Neuronal stem cell (in vitro differentiated cells): ENCODE measurements at regions not wholly inside any gene's neighbourhood (a gene's known extent, or its start where the extent isn't known, plus 50 kb on each side); places are given as distances from the start of the nearest gene placed in this dataset.

Source experiments
- DNase-seq: peaks from one replicate; pipeline ENCODE4 v3.0.0-alpha.2; 2013; ENCODE audit warnings: low spot score
- H2AFZ ChIP-seq: one replicate; pipeline ENCODE4 v1.6.1; 2013; ENCODE audit warnings: mild to moderate bottlenecking, low read length, inconsistent platforms
- H2AK5ac ChIP-seq: 2 replicates; pipeline ENCODE4 v1.6.1; 2013; ENCODE audit warnings: low read depth, mild to moderate bottlenecking, inconsistent platforms, low read length, moderate library complexity, mixed read lengths
- H2BK120ac ChIP-seq: 2 replicates; pipeline ENCODE4 v1.6.1; 2013; ENCODE audit warnings: low read depth, mild to moderate bottlenecking, inconsistent platforms, low read length, moderate library complexity, mixed read lengths
- H2BK12ac ChIP-seq: one replicate; pipeline ENCODE4 v1.6.1; 2013; ENCODE audit warnings: low read length, inconsistent platforms
- H2BK15ac ChIP-seq: 2 replicates; pipeline ENCODE4 v1.6.1; 2013; ENCODE audit warnings: mild to moderate bottlenecking, low read length, inconsistent platforms, mixed read lengths
- H2BK5ac ChIP-seq: one replicate; pipeline ENCODE4 v1.6.1; 2013; ENCODE audit warnings: inconsistent platforms, mild to moderate bottlenecking, low read length, moderate library complexity
- H3K14ac ChIP-seq: one replicate; pipeline ENCODE4 v1.6.1; 2013; ENCODE audit warnings: low read length, inconsistent platforms
- H3K18ac ChIP-seq: 2 replicates; pipeline ENCODE4 v1.6.1; 2013; ENCODE audit warnings: low read length, inconsistent platforms
- H3K23ac ChIP-seq: 2 replicates; pipeline ENCODE4 v1.6.1; 2013; ENCODE audit warnings: low read depth, mild to moderate bottlenecking, mixed read lengths, low read length, inconsistent platforms; ENCODE audit not compliant: poor library complexity
- H3K27ac ChIP-seq: replicated peaks from 3 replicates; pipeline ENCODE4 v1.5.1; 2013; ENCODE audit warnings: low read length, inconsistent platforms
- H3K27me3 ChIP-seq, 3 experiments: 2 replicates each; pipeline ENCODE4 v1.6.1; 2013; ENCODE audit warnings: low read length in 3 of 3, mild to moderate bottlenecking in 2 of 3, inconsistent platforms in 1 of 3, low read depth in 1 of 3, mixed read lengths in 1 of 3, moderate library complexity in 1 of 3; ENCODE audit not compliant: control insufficient read depth in 3 of 3, insufficient read depth in 3 of 3
- H3K36me3 ChIP-seq, 2 donors: replicated peaks in 1 of 2; 2 replicates each; pipeline ENCODE4 v1.6.1; 2013; ENCODE audit warnings: low read length in 2 of 2; ENCODE audit not compliant: control insufficient read depth in 2 of 2, insufficient read depth in 2 of 2
- H3K4ac ChIP-seq: 2 replicates; pipeline ENCODE4 v1.6.1; 2013; ENCODE audit warnings: inconsistent platforms, mild to moderate bottlenecking, low read length, moderate library complexity
- H3K4me1 ChIP-seq, 2 donors: 1 replicate in 1 of 2; 2 replicates in 1 of 2; pipeline ENCODE4 v1.6.1; 2013; ENCODE audit warnings: low read length in 2 of 2, low read depth in 1 of 2; ENCODE audit not compliant: control insufficient read depth in 2 of 2, insufficient read depth in 1 of 2
- H3K4me2 ChIP-seq: one replicate; pipeline ENCODE4 v1.6.1; 2013; ENCODE audit warnings: mild to moderate bottlenecking, low read length, inconsistent platforms; ENCODE audit not compliant: insufficient read depth, poor library complexity, severe bottlenecking
- H3K4me3 ChIP-seq, 2 donors: 2 replicates each; pipeline ENCODE4 v1.5.1; 2013; ENCODE audit warnings: low read length in 2 of 2, mild to moderate bottlenecking in 2 of 2, inconsistent platforms in 1 of 2, moderate library complexity in 1 of 2
- H3K79me1 ChIP-seq: one replicate; pipeline ENCODE4 v1.6.1; 2013; ENCODE audit warnings: low read depth, mild to moderate bottlenecking, inconsistent platforms, low read length, moderate library complexity
- H3K9ac ChIP-seq: one replicate; pipeline ENCODE4 v1.6.1; 2013; ENCODE audit warnings: mild to moderate bottlenecking, low read depth, low read length, inconsistent platforms; ENCODE audit not compliant: poor library complexity
- H3K9me3 ChIP-seq, 2 donors: replicated peaks in 1 of 2; 2 replicates each; pipeline versions ENCODE3 to v1.6.1; 2013; ENCODE audit warnings: low read length in 2 of 2, mild to moderate bottlenecking in 2 of 2, inconsistent platforms in 1 of 2, low read depth in 1 of 2, mixed read lengths in 1 of 2, moderate library complexity in 1 of 2; ENCODE audit not compliant: control insufficient read depth in 2 of 2, insufficient read depth in 1 of 2
- H4K8ac ChIP-seq: one replicate; pipeline ENCODE4 v1.6.1; 2013; ENCODE audit warnings: low read depth, mild to moderate bottlenecking, inconsistent platforms, low read length, moderate library complexity
- H4K91ac ChIP-seq: one replicate; pipeline ENCODE4 v1.6.1; 2013; ENCODE audit warnings: low read length, low read depth, mild to moderate bottlenecking, inconsistent platforms; ENCODE audit not compliant: poor library complexity
- WGBS, 2 donors: extraction: QIAGEN DNeasy Blood & Tissue Kit; methylation state at CpG; one replicate each; pipeline ENCODE4 v1.1.7; 2013; ENCODE audit warnings: missing lambda C conversion rate in 2 of 2, mixed read lengths in 1 of 2; ENCODE audit not compliant: insufficient read length in 2 of 2, insufficient replicate concordance in 1 of 2; ENCODE audit errors: extremely low coverage in 2 of 2; 5-methylcytosine and 5-hydroxymethylcytosine counted together

DNA sequence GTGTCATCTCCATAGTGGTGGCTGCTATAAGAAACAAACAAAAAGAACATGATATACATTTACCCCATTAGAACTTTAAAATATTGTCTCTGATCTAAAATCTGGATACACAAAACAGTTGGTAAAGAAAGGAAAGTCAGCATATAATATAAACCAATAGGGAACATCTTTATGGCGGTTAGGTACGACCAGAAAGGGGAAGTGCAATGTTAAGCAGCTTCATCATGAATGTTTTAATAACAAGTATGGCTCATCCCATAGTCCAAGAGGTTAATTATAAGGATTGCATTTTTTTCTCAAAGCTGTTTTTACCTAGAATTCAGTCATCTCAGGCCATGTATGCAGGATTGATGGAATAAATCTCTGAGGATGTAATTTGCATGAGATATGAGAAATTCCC lies 1869.7 kb downstream of the PCDH7 start:
- Histone ChIP-seq H4K8ac (no peak overlapping the region), H3K4me3 (no peak overlapping the region), H3K4ac (no peak overlapping the region), H3K36me3 (no peaks in the 10 kb centered on the region), H4K91ac (no peak overlapping the region), H2BK15ac (no peak overlapping the region), H3K18ac (no peak overlapping the region), H2BK120ac (no peak overlapping the region), H3K9me3 (no peaks in the 10 kb centered on the region), H2AK5ac (no peak overlapping the region), H3K23ac (no peak overlapping the region), H3K27ac (no peak overlapping the region), H2BK12ac (no peak overlapping the region), H3K4me2 (no peak overlapping the region), H3K4me1 (peaks cover 2% of the 10 kb centered on the region in 2 donors), H2AFZ (no peak overlapping the region), H3K79me1 (no peaks in the 10 kb centered on the region), H2BK5ac (no peak overlapping the region), H3K9ac (no peak overlapping the region), H3K14ac (no peak overlapping the region), H3K27me3 (no peaks in the 10 kb centered on the region)
- no peak for DNase-seq
- no CpG with 5 or more reads among the region's 2 CpGs for WGBS, 2 donors

DNA sequence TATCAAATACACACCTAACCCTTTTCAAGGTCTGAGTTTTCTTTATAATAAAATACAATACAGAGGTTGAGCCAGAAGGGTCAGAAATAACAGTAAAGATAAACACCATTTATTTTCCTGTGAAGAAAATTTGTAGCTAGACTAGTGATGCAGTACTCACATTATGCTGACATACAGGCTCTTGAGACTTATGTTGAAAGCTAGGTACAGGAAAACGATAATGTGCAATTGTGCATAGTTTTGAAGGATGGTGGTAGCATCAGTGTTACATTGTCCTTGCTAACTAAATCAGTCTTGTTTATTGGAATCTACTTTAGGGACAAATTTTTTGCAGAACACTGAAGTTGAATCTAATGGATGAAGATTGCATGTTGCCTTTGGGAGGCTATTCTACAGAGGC lies 1877.2 kb downstream of the PCDH7 start:
- Histone ChIP-seq H3K9ac (no peak overlapping the region), H3K4me1 (no peaks in the 10 kb centered on the region), H2BK15ac (no peak overlapping the region), H3K27me3 (no peaks in the 10 kb centered on the region), H3K36me3 (no peaks in the 10 kb centered on the region), H3K9me3 (no peaks in the 10 kb centered on the region), H4K8ac (no peak overlapping the region), H3K23ac (no peak overlapping the region), H2BK120ac (no peak overlapping the region), H3K79me1 (no peaks in the 10 kb centered on the region), H3K4ac (no peak overlapping the region), H3K4me3 (no peak overlapping the region), H4K91ac (no peak overlapping the region), H3K18ac (no peak overlapping the region), H3K14ac (no peak overlapping the region), H2BK12ac (no peak overlapping the region), H2BK5ac (no peak overlapping the region), H2AK5ac (no peak overlapping the region), H3K4me2 (no peak overlapping the region), H3K27ac (no peak overlapping the region), H2AFZ (no peak overlapping the region)
- no peak for DNase-seq
- WGBS, 2 donors = no CpG with 5 or more reads among the region's 1 CpG

DNA sequence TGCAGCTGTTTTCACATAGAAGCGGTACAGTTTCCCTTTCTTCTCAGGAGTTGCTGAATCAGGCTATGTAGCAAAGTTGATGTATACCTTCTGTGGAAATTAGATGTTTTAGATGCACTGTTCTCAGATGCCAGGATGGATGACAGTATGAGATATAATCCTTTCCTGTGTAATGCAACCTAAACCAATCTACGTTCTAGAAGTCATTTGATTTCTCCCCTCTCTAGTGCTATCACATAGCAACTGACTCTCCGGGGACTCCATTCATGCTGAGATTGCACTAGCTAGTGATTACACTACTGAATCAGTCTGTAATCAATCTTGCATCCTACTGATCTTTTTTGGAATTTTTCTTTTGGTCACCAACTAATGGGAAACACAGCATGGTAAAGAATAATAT lies 1881.7 kb downstream of the PCDH7 start:
- Histone ChIP-seq H3K9ac (no peak overlapping the region), H3K9me3 (peaks cover 1 to 3% of the 10 kb centered on the region in 2 donors), H3K4ac (no peak overlapping the region), H2AFZ (no peak overlapping the region), H2BK12ac (no peak overlapping the region), H2AK5ac (no peak overlapping the region), H3K4me2 (no peak overlapping the region), H3K36me3 (no peaks in the 10 kb centered on the region), H2BK15ac (no peak overlapping the region), H3K14ac (no peak overlapping the region), H3K18ac (no peak overlapping the region), H3K79me1 (no peaks in the 10 kb centered on the region), H3K4me3 (no peak overlapping the region), H4K8ac (no peak overlapping the region), H2BK5ac (no peak overlapping the region), H3K4me1 (no peaks in the 10 kb centered on the region), H4K91ac (no peak overlapping the region), H3K27ac (no peak overlapping the region), H3K23ac (no peak overlapping the region), H3K27me3 (no peaks in the 10 kb centered on the region), H2BK120ac (no peak overlapping the region)
- WGBS, 2 donors = no CpG with 5 or more reads among the region's 3 CpGs
- DNase-seq = no peak

DNA sequence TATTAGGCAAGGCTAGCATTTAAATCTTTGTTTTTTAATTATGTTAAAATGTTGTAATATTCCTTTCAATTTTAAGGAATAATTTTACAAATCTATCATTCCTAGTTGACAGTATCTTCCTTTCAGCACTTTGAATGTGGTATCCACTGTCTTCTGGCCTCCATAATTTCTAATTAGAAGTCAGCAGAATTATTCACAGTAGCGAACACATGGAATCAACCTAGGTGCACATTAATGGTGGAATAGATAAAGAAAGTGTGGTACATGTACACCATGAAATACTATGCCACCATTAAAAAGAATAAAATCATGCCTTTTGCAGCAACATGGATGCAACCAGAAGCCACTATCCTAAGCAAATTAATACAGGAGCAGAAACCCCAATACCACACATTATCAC lies 1887.8 kb downstream of the PCDH7 start:
- Histone ChIP-seq H3K27me3 (no peaks in the 10 kb centered on the region), H4K91ac (no peak overlapping the region), H4K8ac (no peak overlapping the region), H2BK5ac (no peak overlapping the region), H3K36me3 (no peaks in the 10 kb centered on the region), H3K9ac (no peak overlapping the region), H3K18ac (no peak overlapping the region), H2BK12ac (no peak overlapping the region), H3K23ac (no peak overlapping the region), H3K4me1 (no peaks in the 10 kb centered on the region), H3K9me3 (peaks cover 3 to 4% of the 10 kb centered on the region in 2 donors), H2BK15ac (no peak overlapping the region), H3K14ac (no peak overlapping the region), H2BK120ac (no peak overlapping the region), H3K79me1 (no peaks in the 10 kb centered on the region), H2AK5ac (no peak overlapping the region), H2AFZ (no peak overlapping the region), H3K4me2 (no peak overlapping the region), H3K4ac (no peak overlapping the region), H3K4me3 (no peak overlapping the region), H3K27ac (no peak overlapping the region)
- WGBS, 2 donors = no CpG with 5 or more reads among the region's 1 CpG
- DNase-seq = no peak
